ENCODE measurements at regions not wholly inside any gene's neighbourhood (a gene's known extent, or its start where the extent isn't known, plus 50 kb on each side); places are given as distances from the start of the nearest gene placed in this dataset.

DNA sequence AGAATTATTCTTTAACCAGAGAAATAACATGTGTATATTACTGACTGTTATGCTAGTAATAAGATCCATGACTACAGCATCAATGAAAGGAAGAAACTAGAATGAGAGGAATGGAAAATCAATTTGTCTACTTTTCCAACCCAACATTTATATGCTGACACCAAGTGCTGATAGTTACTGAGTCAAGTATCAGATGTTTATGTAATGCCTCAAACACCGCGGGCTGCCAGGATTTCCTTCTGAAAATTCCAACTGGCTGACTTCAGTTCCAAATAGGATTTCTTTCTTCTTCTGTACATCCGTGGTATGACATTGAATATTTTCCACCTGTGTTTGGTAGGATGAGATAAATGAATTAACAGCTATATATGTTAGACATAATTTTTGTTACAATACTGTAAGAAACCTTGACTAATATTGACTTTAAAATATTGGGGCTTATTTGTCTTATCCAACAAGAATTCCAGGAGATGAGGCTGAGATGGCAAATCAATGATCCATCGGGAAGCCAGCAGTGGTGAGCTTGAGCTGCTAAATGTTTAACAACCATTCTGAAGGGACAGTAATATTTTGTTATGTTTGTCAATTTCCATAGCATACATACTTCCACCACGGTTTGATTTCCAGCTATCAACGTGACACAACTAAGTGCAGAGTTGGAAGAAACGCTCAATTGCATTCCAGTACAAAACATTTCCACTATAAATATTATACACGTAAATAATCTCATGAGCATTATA is 435.2 kb upstream of the AUTS2 start:
- DNase-seq (ENCODE audit: low read depth): no peak

- no peak for DNase-seq (ENCODE audit: low read depth)
Observed at GRCh38 chr7:69166979-69167516, 431.2 kb upstream of the AUTS2 start.

- DNase-seq (ENCODE audit: low read depth): no peak
Observed at GRCh38 chr7:69169386-69169785, 428.9 kb upstream of the AUTS2 start.

GRCh38 chr7:69172357-69173077 is 425.8 kb upstream of the AUTS2 start:
- DNase-seq (ENCODE audit: low read depth): no peak

GRCh38 chr7:69173341-69173740 is 424.9 kb upstream of the AUTS2 start:
- DNase-seq (ENCODE audit: low read depth): no peak

DNA sequence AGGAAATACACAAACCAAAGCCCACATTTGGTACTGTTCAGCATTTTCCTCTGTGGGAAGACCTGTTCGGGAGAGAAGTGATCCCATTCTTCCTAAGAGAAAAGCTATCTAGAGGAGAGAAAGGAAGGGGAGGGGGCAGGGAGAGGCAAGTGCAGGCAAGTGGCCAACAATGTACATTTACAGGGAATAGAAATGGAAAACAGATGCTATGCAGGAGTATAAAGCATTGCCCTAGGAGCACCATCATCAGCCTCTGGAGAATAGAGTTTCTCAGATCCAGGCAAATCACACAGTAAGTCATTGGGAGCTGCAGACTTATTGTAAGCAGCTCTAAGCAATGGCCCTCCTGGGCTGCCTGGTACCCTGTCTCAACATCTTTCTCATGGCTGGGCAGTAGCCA is 424.4 kb upstream of the AUTS2 start:
- no peak for DNase-seq (ENCODE audit: low read depth)

DNA sequence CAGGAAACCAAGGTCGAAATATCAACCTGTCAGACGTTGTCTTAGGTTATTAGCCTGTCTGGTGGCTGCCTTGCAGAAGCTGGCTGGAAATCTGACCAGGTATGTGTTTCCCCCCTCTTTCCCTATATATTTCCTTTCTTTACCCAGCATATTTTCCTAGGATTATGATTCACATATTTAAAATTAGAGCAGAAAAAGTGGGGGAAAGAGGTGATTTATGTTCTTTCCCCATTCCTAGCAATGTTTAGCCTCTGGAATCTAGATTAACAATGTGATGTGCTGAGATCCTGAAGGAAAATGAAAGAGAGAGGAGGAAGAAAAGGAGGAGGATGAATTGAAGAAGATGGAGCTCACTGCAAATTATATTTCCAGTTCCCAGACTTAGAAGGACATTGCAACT is 421.4 kb upstream of the AUTS2 start:
- DNase-seq (ENCODE audit: low read depth): no peak

DNA sequence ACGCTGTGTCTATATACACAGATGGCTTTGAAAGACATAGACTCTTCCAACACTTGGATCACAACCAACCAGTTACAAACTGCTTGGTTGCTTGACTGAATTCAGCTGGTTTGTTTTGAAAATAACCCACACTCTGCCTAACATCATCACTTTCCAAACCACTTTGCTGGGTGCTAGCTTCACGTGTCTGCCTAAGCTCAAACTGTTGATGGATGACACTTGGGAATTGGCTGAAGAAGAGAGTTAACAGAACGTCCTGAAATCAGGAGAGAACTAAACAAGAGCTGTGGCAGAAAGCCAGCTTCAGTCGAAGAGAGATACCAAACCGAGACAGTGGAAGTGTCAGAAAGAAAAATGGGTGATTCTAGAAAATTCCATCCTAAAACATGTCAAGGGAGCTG is 420.8 kb upstream of the AUTS2 start:
- no peak for DNase-seq (ENCODE audit: low read depth)

DNA sequence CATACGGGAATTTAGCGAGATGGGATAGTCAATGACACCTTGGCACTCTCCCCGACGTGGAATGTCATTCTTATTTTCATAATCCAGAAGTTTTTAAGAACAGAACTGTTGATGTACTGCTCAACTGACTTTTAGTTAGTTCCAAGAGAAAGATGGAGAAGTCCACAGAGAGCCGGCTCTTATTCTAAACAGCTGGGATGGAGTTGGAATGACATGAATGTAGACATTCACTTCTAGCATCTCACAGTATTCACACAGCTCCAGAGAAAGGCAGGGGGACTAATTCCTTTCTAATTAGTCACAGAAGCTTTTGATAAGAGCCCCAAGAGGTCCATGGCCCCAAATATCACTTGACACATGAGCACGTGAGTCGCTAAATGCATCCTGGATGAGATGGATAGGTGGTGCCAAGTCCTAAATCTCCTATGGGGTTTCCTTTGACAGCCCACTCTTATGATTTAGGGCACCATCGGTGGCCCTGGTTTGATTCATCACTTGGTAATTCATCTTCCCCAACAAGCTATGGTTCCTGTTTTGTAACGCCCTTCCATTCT is 420.3 kb upstream of the AUTS2 start:
- DNase-seq (ENCODE audit: low read depth): peak; percentile 37

DNA sequence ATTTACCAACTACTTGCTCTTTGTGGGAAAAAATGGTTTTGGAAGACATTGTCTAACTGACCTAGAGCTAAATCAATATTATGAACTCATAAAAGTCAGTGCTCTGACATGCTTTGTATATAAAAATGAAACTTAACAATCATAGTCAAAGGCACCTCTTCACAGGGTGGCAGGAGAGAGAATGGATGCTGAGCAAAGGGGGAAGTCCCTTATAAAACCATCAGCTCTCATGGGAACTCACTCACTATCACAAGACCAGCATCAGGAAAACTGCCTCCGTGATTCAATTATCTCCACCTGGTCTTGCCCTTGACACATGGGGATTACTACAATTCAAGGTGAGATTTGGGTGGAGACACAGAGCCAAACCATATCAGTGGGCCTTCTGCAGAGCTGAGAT is 417.6 kb upstream of the AUTS2 start:
- DNase-seq (ENCODE audit: low read depth): no peak

DNA sequence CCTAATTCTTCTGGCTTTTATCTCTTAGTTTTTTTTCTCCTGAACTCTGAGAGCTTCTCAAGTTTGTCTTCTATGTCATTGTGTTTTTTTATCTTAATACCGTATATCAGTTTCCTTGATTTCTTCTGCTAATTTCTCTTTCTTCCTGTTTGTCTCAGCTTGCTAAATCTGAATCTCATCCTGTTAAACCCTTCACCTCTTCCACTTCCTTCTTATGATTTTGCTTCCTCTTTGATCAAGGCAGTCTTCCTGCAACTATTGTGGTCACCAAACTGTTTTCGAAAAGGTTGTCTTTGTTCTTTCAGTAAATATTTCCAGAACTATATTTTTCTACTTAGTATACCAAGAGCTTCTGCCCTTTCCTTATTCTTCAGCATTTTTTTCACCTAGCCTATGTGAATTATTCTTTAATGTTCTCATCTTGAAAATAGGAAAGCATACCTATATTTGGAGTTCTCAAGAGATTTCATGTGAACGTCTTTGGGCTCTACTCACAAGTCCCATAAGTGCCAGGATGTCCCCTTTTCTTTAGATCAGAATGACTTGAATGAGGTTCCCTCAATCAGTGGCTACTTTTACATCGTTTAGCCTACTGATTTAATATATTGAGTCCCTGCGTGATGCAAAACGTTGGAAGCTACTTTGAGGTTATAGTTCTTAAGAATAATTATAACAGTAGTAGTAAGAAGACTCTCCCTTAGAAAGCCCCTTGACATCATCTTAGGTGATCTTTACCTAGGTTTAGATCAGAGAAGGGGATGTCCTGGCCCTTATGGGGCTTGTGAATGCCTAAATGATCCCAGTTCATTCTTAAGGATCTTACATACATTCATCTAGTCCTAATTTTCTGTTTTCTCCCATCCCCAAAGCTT is 415.4 kb upstream of the AUTS2 start:
- no peak for DNase-seq (ENCODE audit: low read depth)

- DNase-seq (ENCODE audit: low read depth): no peak
Observed at GRCh38 chr7:69184339-69184738, 413.9 kb upstream of the AUTS2 start.

DNA sequence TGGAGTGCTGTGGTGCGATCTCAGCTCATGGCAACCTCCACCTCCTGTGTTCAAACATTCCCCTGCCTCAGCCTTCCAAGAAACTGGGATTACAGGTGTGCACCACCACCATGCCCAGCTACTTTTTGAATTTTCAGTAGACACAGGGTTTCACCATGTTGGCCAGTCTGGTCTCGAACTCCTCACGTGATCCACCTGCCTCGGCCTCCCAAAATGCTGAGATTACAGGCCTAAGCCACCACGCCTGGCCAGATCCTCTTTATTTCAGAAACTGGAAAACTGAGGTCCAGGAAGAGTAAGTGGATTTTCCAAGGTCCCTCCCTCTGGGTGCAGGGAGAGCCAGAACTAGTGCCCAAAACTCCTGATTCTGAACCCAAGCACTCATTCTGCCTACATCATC is 413.1 kb upstream of the AUTS2 start:
- DNase-seq (ENCODE audit: low read depth): no peak

GRCh38 chr7:69186974-69187373 is 411.3 kb upstream of the AUTS2 start:
- no peak for DNase-seq (ENCODE audit: low read depth)

DNA sequence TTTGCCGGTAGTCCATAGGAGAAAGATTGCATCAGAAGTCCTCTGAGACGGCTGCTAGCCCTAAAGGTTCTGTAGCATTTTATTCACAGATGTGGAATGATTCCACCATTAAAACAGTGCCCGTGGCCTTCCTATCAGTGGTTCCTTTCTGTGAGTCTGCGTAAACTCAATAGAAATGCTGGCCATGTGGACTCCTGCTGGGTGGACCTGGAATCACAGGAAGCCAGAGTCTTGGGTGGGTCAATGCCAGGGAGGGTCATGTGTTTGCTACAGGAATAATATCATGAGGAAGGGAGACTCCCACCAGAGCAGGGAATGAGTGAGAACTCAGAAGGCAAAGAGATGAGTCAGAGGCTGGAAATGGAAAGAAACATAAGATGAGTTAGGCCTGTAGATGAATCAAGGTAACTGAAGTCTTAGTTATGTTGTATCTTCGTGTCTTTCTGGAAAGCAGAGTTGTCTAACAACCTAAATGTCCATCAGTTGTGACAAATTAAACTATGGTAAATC is 410.4 kb upstream of the AUTS2 start:
- DNase-seq (ENCODE audit: low read depth): no peak

DNA sequence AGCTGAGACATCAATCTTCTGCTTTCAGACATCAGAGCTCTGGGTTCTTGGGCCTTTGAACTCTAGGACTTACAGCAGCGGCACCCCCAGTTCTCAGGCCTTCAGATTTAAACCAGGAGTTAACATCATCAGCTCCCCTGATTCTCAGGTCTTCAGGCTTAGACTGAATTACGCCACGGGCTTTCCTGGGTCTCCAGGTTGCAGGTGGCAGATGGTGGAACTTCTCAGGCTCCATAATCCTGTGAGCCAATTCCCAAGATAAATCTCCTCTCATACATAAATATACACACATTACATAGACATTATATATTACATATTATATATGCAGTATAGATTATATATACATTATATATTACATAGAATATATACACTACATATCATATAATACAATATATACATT is 408.9 kb upstream of the AUTS2 start:
- no peak for DNase-seq (ENCODE audit: low read depth)

- no peak for DNase-seq (ENCODE audit: low read depth)
Observed at GRCh38 chr7:69190025-69190424, 408.2 kb upstream of the AUTS2 start.

DNA sequence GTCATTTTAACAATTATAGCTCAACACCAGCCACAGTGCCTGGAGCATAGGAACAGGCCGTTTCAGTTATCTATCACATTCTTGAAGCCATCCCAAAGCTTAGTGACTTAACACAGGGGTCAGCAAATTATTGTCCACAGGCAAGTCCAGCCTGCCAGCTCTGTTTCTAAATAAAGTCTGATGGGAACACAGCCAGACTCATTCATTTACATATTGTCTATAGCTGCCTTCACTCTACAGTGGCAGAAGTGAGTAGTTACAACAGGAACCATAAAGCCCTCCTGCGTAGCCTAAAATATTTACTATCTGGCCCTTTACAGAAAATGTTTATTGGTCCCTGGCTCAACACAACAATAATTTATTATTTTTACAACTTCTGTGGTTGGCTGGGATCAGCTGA is 407.5 kb upstream of the AUTS2 start:
- DNase-seq (ENCODE audit: low read depth): peak; percentile 57

DNA sequence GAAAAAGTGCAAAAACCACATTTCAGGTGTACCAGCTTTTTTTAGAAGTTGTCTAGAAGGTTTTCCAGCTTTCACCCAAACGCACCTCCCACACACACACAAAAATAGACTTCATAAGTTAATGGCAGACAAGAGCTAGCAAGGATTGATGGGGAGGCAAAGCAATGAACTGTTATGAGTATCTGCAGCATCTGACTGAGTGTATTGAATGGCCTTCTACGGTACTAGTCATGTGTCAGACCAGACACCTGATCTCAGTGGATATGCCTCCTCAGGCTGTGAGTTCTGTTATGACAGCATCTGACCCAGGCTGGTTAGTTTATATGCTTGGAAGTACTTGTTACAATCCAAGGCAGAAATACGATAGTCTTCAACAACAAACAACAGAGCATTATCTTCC is 406.1 kb upstream of the AUTS2 start:
- DNase-seq (ENCODE audit: low read depth): no peak

GRCh38 chr7:69193061-69193460 is 405.2 kb upstream of the AUTS2 start:
- DNase-seq (ENCODE audit: low read depth): no peak

- DNase-seq (ENCODE audit: low read depth): no peak
Observed at GRCh38 chr7:69196593-69196992, 401.7 kb upstream of the AUTS2 start.

- DNase-seq (ENCODE audit: low read depth): no peak
Observed at GRCh38 chr7:69198250-69198649, 400.0 kb upstream of the AUTS2 start.
